Vagina (tissue), 2 donors: ENCODE measurements at regions not wholly inside any gene's neighbourhood (a gene's known extent, or its start where the extent isn't known, plus 50 kb on each side); places are given as distances from the start of the nearest gene placed in this dataset.

Source experiments
- POLR2A ChIP-seq, 2 donors: fragments of 450-650 bp; IDR thresholded peaks; one replicate each; pipeline ENCODE4 v1.6.1; 2017; ENCODE audit warnings: antibody characterized with exemption in 2 of 2, mild to moderate bottlenecking in 2 of 2, moderate library complexity in 2 of 2
- POLR2AphosphoS5 ChIP-seq, 2 donors: sonication (generic); formaldehyde crosslinking; IDR thresholded peaks; one replicate each; pipeline ENCODE4 v1.9.0; 2017; ENCODE audit warnings: antibody characterized with exemption in 2 of 2, mild to moderate bottlenecking in 2 of 2, low read depth in 1 of 2; ENCODE audit not compliant: insufficient read depth in 1 of 2
- TF ChIP-seq, protein P1 (sequence below), 3 experiments: fragments of 450-650 bp in 2 of 3; fragments of 200-600 bp in 1 of 3; sonication (generic) in 1 of 3; IDR thresholded peaks; one replicate each; pipeline ENCODE4 v1.5.1; 2017 to 2019; ENCODE audit warnings: antibody characterized with exemption in 3 of 3, mild to moderate bottlenecking in 2 of 3, moderate library complexity in 2 of 3

GRCh38 chr10:17506390-17506789, 52.0 kb upstream of the ST8SIA6 start:
- TF ChIP-seq, protein P1, sequence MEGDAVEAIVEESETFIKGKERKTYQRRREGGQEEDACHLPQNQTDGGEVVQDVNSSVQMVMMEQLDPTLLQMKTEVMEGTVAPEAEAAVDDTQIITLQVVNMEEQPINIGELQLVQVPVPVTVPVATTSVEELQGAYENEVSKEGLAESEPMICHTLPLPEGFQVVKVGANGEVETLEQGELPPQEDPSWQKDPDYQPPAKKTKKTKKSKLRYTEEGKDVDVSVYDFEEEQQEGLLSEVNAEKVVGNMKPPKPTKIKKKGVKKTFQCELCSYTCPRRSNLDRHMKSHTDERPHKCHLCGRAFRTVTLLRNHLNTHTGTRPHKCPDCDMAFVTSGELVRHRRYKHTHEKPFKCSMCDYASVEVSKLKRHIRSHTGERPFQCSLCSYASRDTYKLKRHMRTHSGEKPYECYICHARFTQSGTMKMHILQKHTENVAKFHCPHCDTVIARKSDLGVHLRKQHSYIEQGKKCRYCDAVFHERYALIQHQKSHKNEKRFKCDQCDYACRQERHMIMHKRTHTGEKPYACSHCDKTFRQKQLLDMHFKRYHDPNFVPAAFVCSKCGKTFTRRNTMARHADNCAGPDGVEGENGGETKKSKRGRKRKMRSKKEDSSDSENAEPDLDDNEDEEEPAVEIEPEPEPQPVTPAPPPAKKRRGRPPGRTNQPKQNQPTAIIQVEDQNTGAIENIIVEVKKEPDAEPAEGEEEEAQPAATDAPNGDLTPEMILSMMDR (IDR thresholded peaks at IDR 0.05) = no peak
- no peak for TF ChIP-seq POLR2AphosphoS5 (IDR thresholded peaks at IDR 0.05; ENCODE audit: insufficient read depth in 1 of 2, low read depth in 1 of 2)
- no peak for TF ChIP-seq POLR2A (IDR thresholded peaks at IDR 0.05)
